Ovary (tissue), 3 donors: ENCODE measurements at regions not wholly inside any gene's neighbourhood (a gene's known extent, or its start where the extent isn't known, plus 50 kb on each side); places are given as distances from the start of the nearest gene placed in this dataset.

Source experiments
- POLR2A ChIP-seq: fragments of 450-650 bp; IDR thresholded peaks from one replicate; pipeline ENCODE4 v1.6.1; 2017; ENCODE audit warnings: antibody characterized with exemption, mild to moderate bottlenecking, moderate library complexity
- TF ChIP-seq, protein P1 (sequence below), 3 donors: fragments of 450-650 bp in 2 of 3; fragments of 200-600 bp in 1 of 3; IDR thresholded peaks; one replicate each; pipeline versions ENCODE4 v1.5.1 to v1.8.0; 2016 to 2022; ENCODE audit warnings: antibody characterized with exemption in 3 of 3, mild to moderate bottlenecking in 1 of 3
- donor health status: DM: no; HTN: no; CAD: no.

DNA sequence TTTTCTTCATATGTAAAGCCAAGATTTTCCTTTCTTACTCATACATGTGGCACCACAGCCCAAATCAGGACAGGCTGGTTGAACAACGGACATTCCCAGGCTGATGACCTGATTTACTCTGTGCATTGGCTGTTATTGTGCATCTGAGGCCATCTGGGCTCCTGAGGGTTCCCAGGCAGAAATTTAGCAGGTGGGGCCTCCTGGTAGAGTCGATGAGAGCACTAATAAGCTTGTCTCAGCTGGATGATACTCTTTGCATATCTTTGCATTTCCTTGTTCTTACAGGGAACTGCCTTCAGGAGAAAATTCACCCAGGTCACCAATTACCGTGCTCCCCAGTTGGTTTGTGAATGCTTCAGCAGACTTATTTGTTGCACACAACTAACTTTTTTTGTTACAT is 605.1 kb downstream of the ELAVL2 start:
- TF ChIP-seq, protein P1, sequence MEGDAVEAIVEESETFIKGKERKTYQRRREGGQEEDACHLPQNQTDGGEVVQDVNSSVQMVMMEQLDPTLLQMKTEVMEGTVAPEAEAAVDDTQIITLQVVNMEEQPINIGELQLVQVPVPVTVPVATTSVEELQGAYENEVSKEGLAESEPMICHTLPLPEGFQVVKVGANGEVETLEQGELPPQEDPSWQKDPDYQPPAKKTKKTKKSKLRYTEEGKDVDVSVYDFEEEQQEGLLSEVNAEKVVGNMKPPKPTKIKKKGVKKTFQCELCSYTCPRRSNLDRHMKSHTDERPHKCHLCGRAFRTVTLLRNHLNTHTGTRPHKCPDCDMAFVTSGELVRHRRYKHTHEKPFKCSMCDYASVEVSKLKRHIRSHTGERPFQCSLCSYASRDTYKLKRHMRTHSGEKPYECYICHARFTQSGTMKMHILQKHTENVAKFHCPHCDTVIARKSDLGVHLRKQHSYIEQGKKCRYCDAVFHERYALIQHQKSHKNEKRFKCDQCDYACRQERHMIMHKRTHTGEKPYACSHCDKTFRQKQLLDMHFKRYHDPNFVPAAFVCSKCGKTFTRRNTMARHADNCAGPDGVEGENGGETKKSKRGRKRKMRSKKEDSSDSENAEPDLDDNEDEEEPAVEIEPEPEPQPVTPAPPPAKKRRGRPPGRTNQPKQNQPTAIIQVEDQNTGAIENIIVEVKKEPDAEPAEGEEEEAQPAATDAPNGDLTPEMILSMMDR (IDR thresholded peaks at IDR 0.05): no peak
- TF ChIP-seq POLR2A: no peak
